Aorta (tissue), 5 donors: ENCODE measurements at regions not wholly inside any gene's neighbourhood (a gene's known extent, or its start where the extent isn't known, plus 50 kb on each side); places are given as distances from the start of the nearest gene placed in this dataset.

Experiments
- ATAC-seq: fragments of 200-7000 bp; cut with Tn5 transposase; one replicate; pipeline ENCODE4 v1.9.1; 2022; ENCODE audit warnings: moderate library complexity; ENCODE audit not compliant: low FRiP score
- DNase-seq, 2 donors: peaks; one replicate each; pipeline ENCODE4 v3.0.0-alpha.2; 2020
- H3K27ac ChIP-seq, 2 donors: one replicate each; pipeline ENCODE4 v1.5.1; 2013; ENCODE audit warnings: low read length in 2 of 2, mild to moderate bottlenecking in 2 of 2, moderate library complexity in 2 of 2, control low read depth in 1 of 2, inconsistent platforms in 1 of 2, low read depth in 1 of 2
- H3K27me3 ChIP-seq, 2 donors: one replicate each; pipeline ENCODE4 v1.6.1; 2013; ENCODE audit warnings: control low read depth in 1 of 2, low read length in 1 of 2, mild to moderate bottlenecking in 1 of 2, moderate library complexity in 1 of 2; ENCODE audit not compliant: insufficient read depth in 2 of 2, control insufficient read depth in 1 of 2
- H3K36me3 ChIP-seq, 2 donors: one replicate each; pipeline ENCODE4 v1.6.1; 2013; ENCODE audit warnings: control low read depth in 1 of 2, low read length in 1 of 2, mild to moderate bottlenecking in 1 of 2; ENCODE audit not compliant: insufficient read depth in 2 of 2, control insufficient read depth in 1 of 2
- H3K4me1 ChIP-seq, 2 donors: one replicate each; pipeline ENCODE4 v1.6.1; 2013; ENCODE audit warnings: low read length in 2 of 2, control low read depth in 1 of 2, mild to moderate bottlenecking in 1 of 2, moderate library complexity in 1 of 2; ENCODE audit not compliant: insufficient read depth in 2 of 2, control insufficient read depth in 1 of 2
- H3K4me3 ChIP-seq, 2 donors: one replicate each; pipeline ENCODE4 v1.5.1; 2013; ENCODE audit warnings: low read length in 2 of 2, control low read depth in 1 of 2, mild to moderate bottlenecking in 1 of 2
- H3K9me3 ChIP-seq: one replicate; pipeline ENCODE4 v1.6.1; 2013; ENCODE audit warnings: mild to moderate bottlenecking, low read length; ENCODE audit not compliant: control insufficient read depth
- WGBS, 2 donors: extraction: QIAGEN DNeasy Blood & Tissue Kit; methylation state at CpG; one replicate each; pipeline ENCODE4 v1.1.7; 2013; 5-methylcytosine and 5-hydroxymethylcytosine counted together
- intact Hi-C, 2 donors: fragments of 100-400 bp; cut with DNase I; formaldehyde crosslinking; loops; one replicate each; pipeline versions ENCODE4 v1.14.2 to v1.15.0; 2022
- donor health status: healthy with polysubstance abuse.
- donor health status: Bipolar disorder and iron deficiency.
- donor health status: DM: no; HTN: no; CAD: no.
- donor health status: DM: no; HTN: no; CAD: no.
- donor health status: DM: yes; HTN: yes; CAD: no.

- Histone ChIP-seq H3K4me1 (no peaks in the 10 kb centered on the region), H3K36me3 (no peaks in the 10 kb centered on the region), H3K4me3 (no peak overlapping the region), H3K9me3 (no peaks in the 10 kb centered on the region), H3K27ac (no peak overlapping the region), H3K27me3 (no peaks in the 10 kb centered on the region)
- ATAC-seq (no peak), DNase-seq (no peak)
- intact Hi-C loops, result no loop called here
- 89 to 91% methylated on average over 2 of the region's 2 CpGs for WGBS, 2 donors
Observed at GRCh38 chr9:72415948-72416347, 50.9 kb upstream of the ZFAND5 start.

- Histone ChIP-seq H3K27ac (no peak overlapping the region), H3K4me1 (no peaks in the 10 kb centered on the region), H3K36me3 (no peaks in the 10 kb centered on the region), H3K9me3 (no peaks in the 10 kb centered on the region), H3K27me3 (no peaks in the 10 kb centered on the region), H3K4me3 (no peak overlapping the region)
- intact Hi-C loops, result no loop called here
- ATAC-seq (no peak), DNase-seq (no peak)
Observed at GRCh38 chr9:72415163-72415562, 50.2 kb upstream of the ZFAND5 start.
